WTC11 (cell line): ENCODE measurements at regions not wholly inside any gene's neighbourhood (a gene's known extent, or its start where the extent isn't known, plus 50 kb on each side); places are given as distances from the start of the nearest gene placed in this dataset.

ENCODE experiments used
- ATAC-seq: fragments of 200-7000 bp; cut with Tn5 transposase; 2 replicates; pipeline ENCODE4 v1.10.0; 2021; ENCODE audit warnings: mild to moderate bottlenecking, moderate library complexity
- CTCF ChIA-PET: fragments of 300-600 bp; sonication (Branson Sonifier 250); formaldehyde crosslinking; loops from one replicate; lab custom pipeline; 2021; ENCODE audit warnings: antibody characterized with exemption; lab: Charles Lee
- POLR2A ChIA-PET: fragments of 350-600 bp; sonication (Branson Sonifier 250); formaldehyde crosslinking; loops from one replicate; lab custom pipeline; 2021; ENCODE audit warnings: antibody characterized with exemption; lab: Charles Lee
- DNase-seq: peaks from one replicate; pipeline ENCODE4 v3.0.0; 2021; ENCODE audit warnings: low spot score
- H3K27ac Mint-ChIP-seq: 2 replicates; pipeline ENCODE4 v1.8.0; 2021; ENCODE audit warnings: mixed read lengths
- H3K27me3 Mint-ChIP-seq: 2 replicates; pipeline ENCODE4 v1.8.0; 2021; ENCODE audit warnings: low read depth, mild to moderate bottlenecking, moderate library complexity, mixed read lengths
- H3K36me3 Mint-ChIP-seq: 2 replicates; pipeline ENCODE4 v1.8.0; 2021; ENCODE audit warnings: mixed read lengths
- H3K4me1 Mint-ChIP-seq: 2 replicates; pipeline ENCODE4 v1.8.0; 2022; ENCODE audit warnings: mixed read lengths
- H3K4me3 Mint-ChIP-seq: 2 replicates; pipeline ENCODE4 v1.8.0; 2021; ENCODE audit warnings: mild to moderate bottlenecking, moderate library complexity, mixed read lengths
- H3K9me3 Mint-ChIP-seq: 2 replicates; pipeline ENCODE4 v1.8.0; 2021; ENCODE audit warnings: mixed read lengths
- CDX4 ChIP-seq: fragments of 250-450 bp; sonication (Bioruptor Pico); IDR thresholded peaks from 2 replicates; pipeline ENCODE4 v1.9.0; 2021; ENCODE audit warnings: moderate library complexity, mild to moderate bottlenecking, inconsistent platforms, borderline replicate concordance
- E2F5 ChIP-seq: sonication (generic); formaldehyde crosslinking; IDR thresholded peaks from 2 replicates; pipeline ENCODE4 v1.8.1; 2022; ENCODE audit warnings: mild to moderate bottlenecking, moderate library complexity, missing genetic modification reagents
- ERG ChIP-seq: fragments of 250-450 bp; sonication (Bioruptor Pico); IDR thresholded peaks from 2 replicates; pipeline ENCODE4 v1.8.0; 2021; ENCODE audit warnings: mild to moderate bottlenecking
- ETV6 ChIP-seq: sonication (generic); formaldehyde crosslinking; IDR thresholded peaks from 2 replicates; pipeline ENCODE4 v1.8.1; 2022; ENCODE audit warnings: mild to moderate bottlenecking, missing genetic modification reagents
- FOXK1 ChIP-seq: sonication (generic); formaldehyde crosslinking; IDR thresholded peaks from 2 replicates; pipeline ENCODE4 v1.8.0; 2022; ENCODE audit warnings: mild to moderate bottlenecking, moderate library complexity, missing genetic modification reagents
- GABPB1 ChIP-seq: sonication (generic); formaldehyde crosslinking; IDR thresholded peaks from 2 replicates; pipeline ENCODE4 v1.8.1; 2023; ENCODE audit warnings: mild to moderate bottlenecking, missing genetic modification reagents
- GTF2I ChIP-seq: fragments of 250-450 bp; sonication (Bioruptor Pico); conservative IDR thresholded peaks from 2 replicates; pipeline ENCODE4 v1.4.0; 2021; ENCODE audit warnings: mild to moderate bottlenecking
- MXD4 ChIP-seq: fragments of 250-450 bp; sonication (Bioruptor Pico); IDR thresholded peaks from 2 replicates; pipeline ENCODE4 v1.8.0; 2021; ENCODE audit warnings: mild to moderate bottlenecking, moderate library complexity, borderline replicate concordance
- NFE2L1 ChIP-seq: sonication (generic); formaldehyde crosslinking; IDR thresholded peaks from 2 replicates; pipeline ENCODE4 v1.8.1; 2023; ENCODE audit warnings: missing genetic modification reagents
- SOX15 ChIP-seq: fragments of 250-450 bp; sonication (Bioruptor Pico); IDR thresholded peaks from 2 replicates; pipeline ENCODE4 v1.9.0; 2021; ENCODE audit warnings: mild to moderate bottlenecking
- SP1 ChIP-seq: sonication (generic); formaldehyde crosslinking; conservative IDR thresholded peaks from 2 replicates; pipeline ENCODE4 v1.8.1; 2022; ENCODE audit warnings: missing genetic modification reagents
- TCF7 ChIP-seq: sonication (generic); formaldehyde crosslinking; IDR thresholded peaks from 2 replicates; pipeline ENCODE4 v1.8.0; 2022; ENCODE audit warnings: mild to moderate bottlenecking, low read depth, missing genetic modification reagents, moderate library complexity
- TP53 ChIP-seq: sonication (generic); formaldehyde crosslinking; IDR thresholded peaks from 2 replicates; pipeline ENCODE4 v1.8.1; 2023; ENCODE audit warnings: mild to moderate bottlenecking, missing genetic modification reagents
- USF1 ChIP-seq: sonication (generic); formaldehyde crosslinking; IDR thresholded peaks from 2 replicates; pipeline ENCODE4 v1.8.0; 2022; ENCODE audit warnings: mild to moderate bottlenecking, missing genetic modification reagents
- ZNF219 ChIP-seq: sonication (generic); formaldehyde crosslinking; IDR thresholded peaks from 2 replicates; pipeline ENCODE4 v1.8.0; 2023; ENCODE audit warnings: missing genetic modification reagents, mild to moderate bottlenecking, borderline replicate concordance
- ZNF423 ChIP-seq: fragments of 250-450 bp; sonication (Bioruptor Pico); IDR thresholded peaks from 2 replicates; pipeline ENCODE4 v2.1.2; 2022; ENCODE audit warnings: mild to moderate bottlenecking, moderate library complexity
- ZNF512 ChIP-seq: sonication (generic); formaldehyde crosslinking; IDR thresholded peaks from 2 replicates; pipeline ENCODE4 v1.8.1; 2022; ENCODE audit warnings: missing genetic modification reagents, borderline replicate concordance
- ZNF532 ChIP-seq: fragments of 250-450 bp; sonication (Bioruptor Pico); IDR thresholded peaks from 2 replicates; pipeline ENCODE4 v1.9.0; 2021; ENCODE audit warnings: mild to moderate bottlenecking, borderline replicate concordance

- TF ChIP-seq GABPB1 (CRISPR knock-in tag) (no peak), TP53 (CRISPR knock-in tag) (no peak), SP1 (CRISPR knock-in tag) (no peak), GTF2I (no peak)
Observed at GRCh38 chr11:24131698-24132097, 365.2 kb upstream of the LUZP2 start (continued).

GRCh38 chr11:24132471-24132870 lies 364.4 kb upstream of the LUZP2 start:
- no peak overlapping the region for H3K4me3 Mint-ChIP-seq

GRCh38 chr11:24134879-24135589 lies 361.8 kb upstream of the LUZP2 start:
- no peak overlapping the region for H3K4me3 Mint-ChIP-seq
- no peak for ATAC-seq
- H3K4me1 Mint-ChIP-seq, result no peaks in the 10 kb centered on the region
- 0 out of 2 replicates have a peak, but pooled peaks cover 8% of the 10 kb centered on the region for H3K9me3 Mint-ChIP-seq
- H3K27me3 Mint-ChIP-seq, result no peaks in the 10 kb centered on the region
- DNase-seq, result no peak
- H3K27ac Mint-ChIP-seq, result peak overlapping the region; percentile 28; the same call in 1 of the 2 replicates
- ChIA-PET CTCF (no interaction called here), POLR2A (no interaction called here)
- no peaks in the 10 kb centered on the region for H3K36me3 Mint-ChIP-seq
- no peak for TF ChIP-seq TCF7
- TF ChIP-seq NFE2L1 (CRISPR knock-in tag), result no peak
- TF ChIP-seq MXD4 (CRISPR knock-in tag), result no peak
- no peak for TF ChIP-seq SP1 (CRISPR knock-in tag)
- TF ChIP-seq ETV6 (CRISPR knock-in tag), result no peak
- TF ChIP-seq ZNF219, result no peak
- no peak for TF ChIP-seq FOXK1 (CRISPR knock-in tag)
- no peak for TF ChIP-seq ZNF423
- no peak for TF ChIP-seq SOX15 (CRISPR knock-in tag)
- TF ChIP-seq E2F5 (CRISPR knock-in tag), result no peak
- TF ChIP-seq ZNF512 (CRISPR knock-in tag), result no peak
- TF ChIP-seq ERG (CRISPR knock-in tag), result no peak

More at GRCh38 chr11:24132471-24132870, 364.4 kb upstream of the LUZP2 start:
- DNase-seq, result no peak
- ChIA-PET CTCF (no interaction called here), POLR2A (no interaction called here)
- ATAC-seq, result no peak
- H3K36me3 Mint-ChIP-seq, result no peaks in the 10 kb centered on the region
- H3K27ac Mint-ChIP-seq, result no peak overlapping the region
- H3K4me1 Mint-ChIP-seq, result no peaks in the 10 kb centered on the region
- H3K27me3 Mint-ChIP-seq, result no peaks in the 10 kb centered on the region
- TF ChIP-seq ZNF532 (CRISPR knock-in tag), result no peak
- TF ChIP-seq USF1 (CRISPR knock-in tag), result no peak
- TF ChIP-seq CDX4, result no peak
- 0 out of 2 replicates have a peak, but pooled peaks cover 8% of the 10 kb centered on the region for H3K9me3 Mint-ChIP-seq
